Ectodermal cell (in vitro differentiated cells): ENCODE measurements at regions not wholly inside any gene's neighbourhood (a gene's known extent, or its start where the extent isn't known, plus 50 kb on each side); places are given as distances from the start of the nearest gene placed in this dataset.

ENCODE experiments used
- H3K27ac ChIP-seq: 2 replicates; pipeline ENCODE4 v1.7.0; 2013; ENCODE audit warnings: mild to moderate bottlenecking, low read depth, low read length; ENCODE audit not compliant: insufficient read depth, poor library complexity, severe bottlenecking
- H3K27me3 ChIP-seq: 2 replicates; pipeline ENCODE4 v1.7.0; 2013; ENCODE audit warnings: mild to moderate bottlenecking, low read length; ENCODE audit not compliant: insufficient read depth, control insufficient read depth, poor library complexity, severe bottlenecking
- H3K36me3 ChIP-seq: one replicate; pipeline ENCODE4 v1.7.0; 2013; ENCODE audit warnings: low read length; ENCODE audit not compliant: control insufficient read depth, insufficient read depth
- H3K4me1 ChIP-seq: one replicate; pipeline ENCODE4 v1.7.0; 2013; ENCODE audit warnings: low read length; ENCODE audit not compliant: control insufficient read depth, insufficient read depth
- H3K4me3 ChIP-seq: 2 replicates; pipeline ENCODE4 v1.7.0; 2013; ENCODE audit warnings: low read depth, low read length, control low read depth; ENCODE audit not compliant: insufficient read depth
- H3K9me3 ChIP-seq: 2 replicates; pipeline ENCODE4 v1.7.0; 2013; ENCODE audit warnings: mild to moderate bottlenecking, low read length, moderate library complexity; ENCODE audit not compliant: control insufficient read depth
- WGBS, 2 experiments: methylation state at CpG; one replicate each; pipeline ENCODE4 v1.1.7; 2013; ENCODE audit warnings: missing lambda C conversion rate in 2 of 2; 5-methylcytosine and 5-hydroxymethylcytosine counted together

- Histone ChIP-seq H3K4me3 (no peak overlapping the region), H3K4me1 (peaks cover 18% of the 10 kb centered on the region), H3K36me3 (no peaks in the 10 kb centered on the region), H3K9me3 (no peaks in the 10 kb centered on the region), H3K27ac (no peak overlapping the region), H3K27me3 (no peaks in the 10 kb centered on the region)
- WGBS, 2 experiments: 91 to 94% methylated on average over 8 of the region's 8 CpGs
Measured at GRCh38 chr2:74777161-74777900, 56.6 kb upstream of the HK2 start.

GRCh38 chr2:74778381-74779264 lies 55.3 kb upstream of the HK2 start:
- 49 to 53% methylated on average over 15 to 16 of the region's 16 CpGs for WGBS, 2 experiments
- no peaks in the 10 kb centered on the region for H3K27me3 ChIP-seq
- H3K4me3 ChIP-seq: no peak overlapping the region
- no peaks in the 10 kb centered on the region for H3K36me3 ChIP-seq
- H3K9me3 ChIP-seq: no peaks in the 10 kb centered on the region
- peak overlapping the region; percentile 85 for H3K27ac ChIP-seq
- H3K4me1 ChIP-seq: peaks cover 18% of the 10 kb centered on the region

GRCh38 chr2:74779265-74779558 lies 54.7 kb upstream of the HK2 start:
- Histone ChIP-seq H3K4me1 (peaks cover 18% of the 10 kb centered on the region), H3K36me3 (no peaks in the 10 kb centered on the region), H3K4me3 (no peak overlapping the region), H3K27me3 (no peaks in the 10 kb centered on the region), H3K27ac (peak overlapping the region; percentile 85), H3K9me3 (no peaks in the 10 kb centered on the region)
- WGBS, 2 experiments: 91 to 96% methylated on average over 3 of the region's 3 CpGs

GRCh38 chr2:74779587-74780135 lies 54.3 kb upstream of the HK2 start:
- Histone ChIP-seq H3K9me3 (no peaks in the 10 kb centered on the region), H3K4me1 (peaks cover 18% of the 10 kb centered on the region), H3K27me3 (no peaks in the 10 kb centered on the region), H3K4me3 (no peak overlapping the region), H3K27ac (no peak overlapping the region), H3K36me3 (no peaks in the 10 kb centered on the region)
- 70 to 73% methylated on average over 4 of the region's 4 CpGs for WGBS, 2 experiments
